ENCODE measurements at regions not wholly inside any gene's neighbourhood (a gene's known extent, or its start where the extent isn't known, plus 50 kb on each side); places are given as distances from the start of the nearest gene placed in this dataset.
"Not testable (repeated sequence)": the region's sequence is repeated elsewhere in the genome, so short reads cannot be mapped to it uniquely, and the experiment has no call there.

- DNase-seq (ENCODE audit: low read depth in 4 of 4, low spot score in 1 of 4): no peak
These were observed 326.8 kb downstream of the CCDC85A start for GRCh38 chr2:56510610-56511009.

GRCh38 chr2:56515399-56515798 is 331.6 kb downstream of the CCDC85A start:
- no peak for DNase-seq (ENCODE audit: low read depth in 4 of 4, low spot score in 1 of 4)

GRCh38 chr2:56519806-56520205 is 336.0 kb downstream of the CCDC85A start:
- no peak for DNase-seq (ENCODE audit: low read depth in 4 of 4, low spot score in 1 of 4)

GRCh38 chr2:56522605-56523089 is 338.9 kb downstream of the CCDC85A start:
- DNase-seq (ENCODE audit: low read depth in 4 of 4, low spot score in 1 of 4): no peak

GRCh38 chr2:56523816-56524215 is 340.0 kb downstream of the CCDC85A start:
- no peak for DNase-seq (ENCODE audit: low read depth in 4 of 4, low spot score in 1 of 4)

GRCh38 chr2:56531668-56532420 is 348.1 kb downstream of the CCDC85A start:
- DNase-seq (ENCODE audit: low read depth in 4 of 4, low spot score in 1 of 4): no peak

GRCh38 chr2:56534321-56534720 is 350.5 kb downstream of the CCDC85A start:
- DNase-seq (ENCODE audit: low read depth in 4 of 4, low spot score in 1 of 4): no peak

- DNase-seq (ENCODE audit: low read depth in 4 of 4, low spot score in 1 of 4): no peak
These were observed 354.0 kb downstream of the CCDC85A start for GRCh38 chr2:56537756-56538155.

- DNase-seq (ENCODE audit: low read depth in 4 of 4, low spot score in 1 of 4): no peak
These were observed 355.8 kb downstream of the CCDC85A start for GRCh38 chr2:56539618-56540017.

GRCh38 chr2:56540467-56540866 is 356.7 kb downstream of the CCDC85A start:
- DNase-seq (ENCODE audit: low read depth in 4 of 4, low spot score in 1 of 4): no peak

GRCh38 chr2:56540916-56541315 is 357.1 kb downstream of the CCDC85A start:
- DNase-seq (ENCODE audit: low read depth in 4 of 4, low spot score in 1 of 4): no peak

- DNase-seq (ENCODE audit: low read depth in 4 of 4, low spot score in 1 of 4): no peak
These were observed 358.4 kb downstream of the CCDC85A start for GRCh38 chr2:56542213-56542612.

GRCh38 chr2:56565143-56565542 is 381.4 kb downstream of the CCDC85A start:
- DNase-seq (ENCODE audit: low read depth in 4 of 4, low spot score in 1 of 4): no peak

- DNase-seq (ENCODE audit: low read depth in 4 of 4, low spot score in 1 of 4): no peak
These were observed 387.3 kb downstream of the CCDC85A start for GRCh38 chr2:56571074-56571473.

GRCh38 chr2:56576001-56576400 is 392.2 kb downstream of the CCDC85A start:
- no peak for DNase-seq (ENCODE audit: low read depth in 4 of 4, low spot score in 1 of 4)

GRCh38 chr2:56580242-56580641 is 396.5 kb downstream of the CCDC85A start:
- no peak for DNase-seq (ENCODE audit: low read depth in 4 of 4, low spot score in 1 of 4)

GRCh38 chr2:56582570-56582969 is 398.8 kb downstream of the CCDC85A start:
- DNase-seq (ENCODE audit: low read depth in 4 of 4, low spot score in 1 of 4): no peak

GRCh38 chr2:56583796-56584315 is 400.1 kb downstream of the CCDC85A start:
- no peak for DNase-seq (ENCODE audit: low read depth in 4 of 4, low spot score in 1 of 4)

GRCh38 chr2:56587456-56587855 is 403.7 kb downstream of the CCDC85A start:
- DNase-seq (ENCODE audit: low read depth in 4 of 4, low spot score in 1 of 4): no peak

GRCh38 chr2:56589194-56589593 is 405.4 kb downstream of the CCDC85A start:
- DNase-seq (ENCODE audit: low read depth in 4 of 4, low spot score in 1 of 4): no peak

- no peak for DNase-seq (ENCODE audit: low read depth in 4 of 4, low spot score in 1 of 4)
These were observed 406.0 kb downstream of the CCDC85A start for GRCh38 chr2:56589835-56590234.

GRCh38 chr2:56590611-56591010 is 406.8 kb downstream of the CCDC85A start:
- no peak for DNase-seq (ENCODE audit: low read depth in 4 of 4, low spot score in 1 of 4)

- not testable (repeated sequence) for DNase-seq (ENCODE audit: low read depth in 4 of 4, low spot score in 1 of 4)
These were observed 422.3 kb downstream of the CCDC85A start for GRCh38 chr2:56606086-56606485.

Measured in stimulated activated CD4-positive, alpha-beta T cell treated with anti-CD3 and anti-CD28 coated beads, Interleukin-1b, Interleukin-23, amount 100 ng/mL, for 24 hours (primary cell).